SK-N-SH treated with all-trans-retinoic acid at 6 μM for 48 hours (cell line): ENCODE measurements at regions not wholly inside any gene's neighbourhood (a gene's known extent, or its start where the extent isn't known, plus 50 kb on each side); places are given as distances from the start of the nearest gene placed in this dataset.

ENCODE experiments used
- ATAC-seq: fragments of 200-7000 bp; cut with Tn5 transposase; 3 replicates; pipeline ENCODE4 v1.9.1; 2020; ENCODE audit warnings: mild to moderate bottlenecking, moderate library complexity
- ARNTL ChIP-seq: fragments of 450-650 bp; formaldehyde crosslinking; IDR thresholded peaks from 2 replicates; pipeline ENCODE4 v1.5.0; 2020; ENCODE audit warnings: low read depth, mild to moderate bottlenecking, moderate library complexity, borderline replicate concordance
- ESRRG ChIP-seq: fragments of 250-450 bp; sonication (Bioruptor Pico); IDR thresholded peaks from 2 replicates; pipeline ENCODE4 v1.6.1; 2021; ENCODE audit warnings: mild to moderate bottlenecking
- GLIS3 ChIP-seq: fragments of 250-450 bp; sonication (Bioruptor Pico); IDR thresholded peaks from 2 replicates; pipeline ENCODE4 v1.5.0; 2020; ENCODE audit warnings: mild to moderate bottlenecking, moderate library complexity
- OSR1 ChIP-seq: fragments of 250-450 bp; sonication (Bioruptor Pico); IDR thresholded peaks from 2 replicates; pipeline ENCODE4 v1.8.0; 2022; ENCODE audit warnings: moderate library complexity, mild to moderate bottlenecking, inconsistent platforms
- POU6F1 ChIP-seq: fragments of 250-450 bp; sonication (Bioruptor Pico); IDR thresholded peaks from 2 replicates; pipeline ENCODE4 v1.8.0; 2021; ENCODE audit warnings: low read depth, mild to moderate bottlenecking, moderate library complexity, borderline replicate concordance
- PPARA ChIP-seq: fragments of 250-450 bp; sonication (Bioruptor Pico); IDR thresholded peaks from 2 replicates; pipeline ENCODE4 v1.5.0; 2020; ENCODE audit warnings: mild to moderate bottlenecking, borderline replicate concordance
- SNAI2 ChIP-seq: fragments of 250-450 bp; sonication (Bioruptor Pico); IDR thresholded peaks from 2 replicates; pipeline ENCODE4 v1.5.0; 2020; ENCODE audit warnings: mild to moderate bottlenecking, moderate library complexity
- TCF4 ChIP-seq: fragments of 250-450 bp; sonication (Bioruptor Pico); IDR thresholded peaks from 2 replicates; pipeline ENCODE4 v1.8.0; 2021; ENCODE audit warnings: mild to moderate bottlenecking, moderate library complexity, borderline replicate concordance
- TSHZ2 ChIP-seq: fragments of 250-450 bp; sonication (Bioruptor Pico); IDR thresholded peaks from 2 replicates; pipeline ENCODE4 v1.5.0; 2020; ENCODE audit warnings: mild to moderate bottlenecking, moderate library complexity
- ZFP3 ChIP-seq: fragments of 250-450 bp; sonication (Bioruptor Pico); IDR thresholded peaks from 2 replicates; pipeline ENCODE4 v1.5.0; 2020; ENCODE audit warnings: mild to moderate bottlenecking, moderate library complexity
- ZNF565 ChIP-seq: fragments of 450-650 bp; formaldehyde crosslinking; conservative IDR thresholded peaks from 2 replicates; pipeline ENCODE4 v1.5.0; 2020; ENCODE audit warnings: low read depth, mild to moderate bottlenecking, moderate library complexity
- ZNF70 ChIP-seq: fragments of 450-650 bp; formaldehyde crosslinking; IDR thresholded peaks from 2 replicates; pipeline ENCODE4 v1.5.0; 2020; ENCODE audit warnings: mild to moderate bottlenecking, moderate library complexity
- ZNF8 ChIP-seq: fragments of 450-650 bp; formaldehyde crosslinking; IDR thresholded peaks from 2 replicates; pipeline ENCODE4 v1.5.0; 2020; ENCODE audit warnings: mild to moderate bottlenecking, moderate library complexity
- TF ChIP-seq, protein P1 (sequence below): fragments of 250-450 bp; sonication (Bioruptor Pico); IDR thresholded peaks from 2 replicates; pipeline ENCODE4 v1.5.1; 2020; ENCODE audit warnings: low read depth, mild to moderate bottlenecking, moderate library complexity
- TF ChIP-seq, protein P2 (sequence below): fragments of 250-450 bp; sonication (Bioruptor Pico); IDR thresholded peaks from 2 replicates; pipeline ENCODE4 v1.5.1; 2021; ENCODE audit warnings: mild to moderate bottlenecking, moderate library complexity
- TF ChIP-seq, protein P3 (sequence below): fragments of 250-450 bp; sonication (Bioruptor Pico); IDR thresholded peaks from 2 replicates; pipeline ENCODE4 v1.8.0; 2020; ENCODE audit warnings: mild to moderate bottlenecking, moderate library complexity, borderline replicate concordance

DNA sequence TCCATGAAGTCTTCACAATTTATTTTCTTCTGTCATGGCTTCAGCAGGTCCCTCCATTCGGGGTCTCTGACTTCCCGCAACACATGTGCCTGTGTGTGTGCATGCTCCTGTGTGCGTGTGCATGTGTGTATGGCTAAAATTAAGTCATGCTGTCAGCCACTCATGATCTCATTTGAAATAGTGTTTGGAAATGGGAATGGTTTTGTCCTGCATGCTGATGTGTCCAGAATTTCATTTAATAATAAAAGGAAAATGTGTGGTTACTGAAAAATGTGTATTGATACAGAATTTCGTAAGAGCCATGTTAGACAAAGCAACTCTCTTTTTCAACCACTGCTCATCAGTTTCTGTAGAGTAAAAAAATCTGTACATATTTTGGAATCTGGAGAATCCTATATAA is 123.8 kb upstream of the PRDX6 start (continued):
- TF ChIP-seq, protein P1, sequence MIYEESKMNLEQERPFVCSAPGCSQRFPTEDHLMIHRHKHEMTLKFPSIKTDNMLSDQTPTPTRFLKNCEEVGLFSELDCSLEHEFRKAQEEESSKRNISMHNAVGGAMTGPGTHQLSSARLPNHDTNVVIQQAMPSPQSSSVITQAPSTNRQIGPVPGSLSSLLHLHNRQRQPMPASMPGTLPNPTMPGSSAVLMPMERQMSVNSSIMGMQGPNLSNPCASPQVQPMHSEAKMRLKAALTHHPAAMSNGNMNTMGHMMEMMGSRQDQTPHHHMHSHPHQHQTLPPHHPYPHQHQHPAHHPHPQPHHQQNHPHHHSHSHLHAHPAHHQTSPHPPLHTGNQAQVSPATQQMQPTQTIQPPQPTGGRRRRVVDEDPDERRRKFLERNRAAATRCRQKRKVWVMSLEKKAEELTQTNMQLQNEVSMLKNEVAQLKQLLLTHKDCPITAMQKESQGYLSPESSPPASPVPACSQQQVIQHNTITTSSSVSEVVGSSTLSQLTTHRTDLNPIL, result no peak
- no peak for TF ChIP-seq ZNF8
- TF ChIP-seq PPARA, result no peak

- ATAC-seq, result no peak
Observed at GRCh38 chr1:173354937-173355280, 122.2 kb upstream of the PRDX6 start.

DNA sequence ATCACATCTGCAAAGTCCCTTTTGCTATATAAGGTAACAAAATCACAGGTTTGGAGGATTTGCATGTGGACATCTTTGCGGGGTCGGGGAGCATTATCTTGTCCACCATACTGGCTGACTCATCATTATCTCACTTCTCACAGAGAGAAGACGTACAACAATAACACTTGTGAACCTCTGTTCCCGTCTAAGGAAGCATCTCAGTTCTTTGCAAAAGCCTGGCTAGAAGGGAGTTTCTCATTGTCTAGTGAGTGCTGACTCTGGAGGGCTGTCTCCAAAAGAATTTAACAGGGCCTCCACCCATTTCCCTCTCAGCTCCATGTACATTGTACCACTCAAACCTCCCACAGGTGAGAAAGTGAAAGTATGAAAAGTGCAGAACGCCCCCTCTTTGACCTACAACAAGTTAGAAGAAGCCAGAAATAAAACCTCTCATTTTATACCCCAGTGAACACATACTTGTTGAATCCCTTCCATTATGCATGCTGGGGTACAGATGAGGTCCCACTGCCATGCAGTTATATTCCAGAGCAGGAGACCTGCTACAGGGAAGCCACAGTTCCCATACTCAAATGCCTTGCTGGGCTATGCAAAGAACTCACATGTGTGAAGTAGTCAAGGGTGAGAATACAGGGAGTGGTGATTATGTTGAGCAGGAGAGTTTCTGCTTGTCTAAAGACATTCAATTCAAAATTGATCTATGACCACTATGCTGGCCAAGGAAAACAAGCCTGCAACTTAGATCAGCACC is 121.7 kb upstream of the PRDX6 start:
- ATAC-seq, result peak; percentile 55
- TF ChIP-seq ESRRG (CRISPR knock-in tag), result no peak
- no peak for TF ChIP-seq SNAI2
- TF ChIP-seq ZNF70 (CRISPR knock-in tag), result no peak
- TF ChIP-seq ZFP3, result no peak
- TF ChIP-seq OSR1 (CRISPR knock-in tag), result no peak
- TF ChIP-seq TCF4 (CRISPR knock-in tag), result no peak
- TF ChIP-seq ZNF565 (CRISPR knock-in tag), result no peak

More at GRCh38 chr1:173354937-173355280, 122.2 kb upstream of the PRDX6 start:
- TF ChIP-seq, protein P2, sequence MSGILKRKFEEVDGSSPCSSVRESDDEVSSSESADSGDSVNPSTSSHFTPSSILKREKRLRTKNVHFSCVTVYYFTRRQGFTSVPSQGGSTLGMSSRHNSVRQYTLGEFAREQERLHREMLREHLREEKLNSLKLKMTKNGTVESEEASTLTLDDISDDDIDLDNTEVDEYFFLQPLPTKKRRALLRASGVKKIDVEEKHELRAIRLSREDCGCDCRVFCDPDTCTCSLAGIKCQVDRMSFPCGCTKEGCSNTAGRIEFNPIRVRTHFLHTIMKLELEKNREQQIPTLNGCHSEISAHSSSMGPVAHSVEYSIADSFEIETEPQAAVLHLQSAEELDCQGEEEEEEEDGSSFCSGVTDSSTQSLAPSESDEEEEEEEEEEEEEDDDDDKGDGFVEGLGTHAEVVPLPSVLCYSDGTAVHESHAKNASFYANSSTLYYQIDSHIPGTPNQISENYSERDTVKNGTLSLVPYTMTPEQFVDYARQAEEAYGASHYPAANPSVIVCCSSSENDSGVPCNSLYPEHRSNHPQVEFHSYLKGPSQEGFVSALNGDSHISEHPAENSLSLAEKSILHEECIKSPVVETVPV (CRISPR knock-in tag), result no peak
- TF ChIP-seq SNAI2 (no peak), ZNF565 (CRISPR knock-in tag) (no peak), ARNTL (CRISPR knock-in tag) (no peak), GLIS3 (CRISPR knock-in tag) (no peak), TSHZ2 (no peak), PPARA (no peak), POU6F1 (CRISPR knock-in tag) (no peak)

- TF ChIP-seq TSHZ2 (no peak), GLIS3 (CRISPR knock-in tag) (no peak)
- TF ChIP-seq, protein P3, sequence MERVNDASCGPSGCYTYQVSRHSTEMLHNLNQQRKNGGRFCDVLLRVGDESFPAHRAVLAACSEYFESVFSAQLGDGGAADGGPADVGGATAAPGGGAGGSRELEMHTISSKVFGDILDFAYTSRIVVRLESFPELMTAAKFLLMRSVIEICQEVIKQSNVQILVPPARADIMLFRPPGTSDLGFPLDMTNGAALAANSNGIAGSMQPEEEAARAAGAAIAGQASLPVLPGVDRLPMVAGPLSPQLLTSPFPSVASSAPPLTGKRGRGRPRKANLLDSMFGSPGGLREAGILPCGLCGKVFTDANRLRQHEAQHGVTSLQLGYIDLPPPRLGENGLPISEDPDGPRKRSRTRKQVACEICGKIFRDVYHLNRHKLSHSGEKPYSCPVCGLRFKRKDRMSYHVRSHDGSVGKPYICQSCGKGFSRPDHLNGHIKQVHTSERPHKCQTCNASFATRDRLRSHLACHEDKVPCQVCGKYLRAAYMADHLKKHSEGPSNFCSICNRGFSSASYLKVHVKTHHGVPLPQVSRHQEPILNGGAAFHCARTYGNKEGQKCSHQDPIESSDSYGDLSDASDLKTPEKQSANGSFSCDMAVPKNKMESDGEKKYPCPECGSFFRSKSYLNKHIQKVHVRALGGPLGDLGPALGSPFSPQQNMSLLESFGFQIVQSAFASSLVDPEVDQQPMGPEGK, result no peak
Observed at GRCh38 chr1:173356191-173356762, 120.9 kb upstream of the PRDX6 start.

More at GRCh38 chr1:173356191-173356762, 120.9 kb upstream of the PRDX6 start:
- ATAC-seq, result peak; percentile 83
